Tongue (tissue), 1 donor: ENCODE measurements at regions not wholly inside any gene's neighbourhood (a gene's known extent, or its start where the extent isn't known, plus 50 kb on each side); places are given as distances from the start of the nearest gene placed in this dataset.

ENCODE experiments used
- DNase-seq: peaks from one replicate; pipeline ENCODE4 v3.0.0-alpha.2; 2015

DNA sequence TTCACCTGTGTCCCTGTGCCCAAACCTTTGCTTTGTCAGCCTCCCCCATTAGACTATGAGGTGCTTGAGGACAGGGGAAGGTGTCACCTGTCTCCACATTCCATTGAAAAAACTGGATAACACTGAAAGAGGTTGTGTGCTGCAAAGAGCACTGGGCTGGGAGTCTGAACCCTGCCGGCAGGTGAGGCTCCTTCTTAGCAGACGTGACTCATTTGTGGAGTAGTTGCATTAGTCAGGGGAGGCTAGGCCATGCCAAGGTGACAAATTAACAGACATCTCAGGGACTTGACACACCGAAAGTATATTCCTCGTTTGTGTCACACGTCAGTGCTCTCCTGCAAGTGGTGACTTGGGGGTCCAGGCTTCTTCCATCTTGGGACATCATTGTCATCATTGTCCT, 95.9 kb upstream of the STX18 start:
- DNase-seq, result no peak

DNA sequence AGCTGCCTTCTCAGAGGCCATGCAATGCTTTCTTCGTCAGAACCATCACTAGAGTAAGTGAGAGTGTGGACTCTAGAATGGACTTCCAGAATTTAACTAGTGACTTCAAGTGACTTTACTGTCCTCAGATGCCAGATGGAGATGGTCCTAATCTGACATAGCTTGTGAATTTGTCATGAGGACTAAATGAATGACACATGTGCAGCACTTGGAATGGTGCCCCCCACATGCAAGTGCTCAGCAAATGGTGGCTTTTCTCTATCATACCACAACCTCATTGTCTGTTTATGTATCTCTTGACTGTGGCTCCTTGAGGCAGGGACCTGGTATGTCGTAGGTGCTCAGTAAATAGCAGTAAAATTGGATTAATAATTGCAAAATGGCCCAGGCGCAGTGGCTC, 91.6 kb upstream of the STX18 start:
- DNase-seq, result no peak

DNA sequence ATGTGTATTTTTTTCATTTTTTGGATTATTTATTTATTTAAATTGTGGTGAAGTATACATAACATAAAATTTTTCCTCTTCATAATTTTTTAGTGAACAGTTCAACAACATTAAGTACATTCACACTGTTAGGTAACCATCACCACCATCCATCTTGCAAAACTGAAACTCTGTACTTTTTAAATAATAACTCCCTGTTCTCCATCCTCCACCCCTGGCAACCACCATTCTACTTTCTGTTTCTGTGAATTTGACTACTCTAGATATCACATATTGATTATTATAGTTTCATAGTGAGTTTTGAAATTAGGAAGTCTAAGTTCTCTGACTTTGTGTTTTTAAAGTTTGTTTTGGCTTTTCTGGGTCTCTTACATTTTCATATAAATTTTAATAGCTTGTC, 89.3 kb upstream of the STX18 start:
- DNase-seq, result no peak

DNA sequence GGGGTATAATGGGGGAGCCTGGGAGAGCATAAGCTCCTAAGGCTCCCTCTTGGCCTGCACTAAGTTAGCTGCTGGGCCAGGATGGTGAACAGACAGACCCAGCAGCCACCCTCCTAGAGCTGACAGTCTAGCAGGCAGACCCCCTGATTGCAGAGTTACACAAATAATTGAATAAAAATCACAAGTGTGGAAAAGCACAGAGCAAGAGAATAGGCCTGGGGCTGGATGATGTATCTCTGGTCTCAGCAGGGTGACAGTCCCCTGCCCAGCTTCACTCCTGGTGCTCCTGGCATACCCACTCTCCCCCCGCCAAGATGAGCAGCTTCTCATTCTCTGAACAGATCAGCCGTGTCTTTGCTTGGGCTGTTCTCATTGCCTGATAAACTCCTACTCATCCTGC, 86.1 kb upstream of the STX18 start:
- DNase-seq, result no peak

DNA sequence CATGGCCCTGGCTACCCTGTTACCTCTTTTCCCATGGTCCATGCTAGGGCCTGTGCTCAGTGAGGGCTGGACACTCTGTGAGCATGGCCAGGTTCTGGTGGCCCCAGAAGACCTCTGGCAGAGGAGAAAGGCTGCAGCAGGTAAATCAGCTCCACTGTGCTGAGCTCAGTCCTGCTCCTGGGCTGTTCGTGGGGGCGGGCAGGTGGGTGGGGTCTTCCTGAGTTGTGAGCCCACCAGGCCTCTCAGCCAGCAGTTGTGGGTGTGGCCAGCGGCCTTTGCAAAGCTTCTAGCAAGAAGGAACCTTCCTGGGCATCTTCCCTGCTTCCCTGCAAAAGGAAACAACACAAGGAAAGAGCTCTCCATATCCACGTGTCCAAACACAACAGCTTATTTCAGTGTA, 85.3 kb upstream of the STX18 start:
- no peak for DNase-seq

DNA sequence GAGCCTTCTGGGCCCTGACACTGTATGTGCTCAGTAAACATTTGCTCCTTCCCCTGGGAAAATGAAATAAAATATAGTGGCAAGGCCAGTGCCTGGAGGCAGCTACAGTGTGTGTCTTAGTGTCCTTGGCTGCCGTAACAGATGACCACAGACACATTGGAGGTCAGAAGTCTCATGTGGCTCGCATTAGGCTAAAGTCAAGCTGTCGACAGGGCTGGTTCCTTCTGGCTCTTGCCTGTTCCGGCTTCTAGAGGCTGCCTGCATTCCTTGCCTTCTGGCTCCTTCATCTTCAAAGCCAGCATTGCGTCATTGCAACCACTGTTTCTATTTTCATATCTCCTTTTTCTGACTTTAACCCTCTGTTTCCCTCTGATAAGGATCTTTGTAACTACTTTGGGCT, 83.6 kb upstream of the STX18 start:
- no peak for DNase-seq

DNA sequence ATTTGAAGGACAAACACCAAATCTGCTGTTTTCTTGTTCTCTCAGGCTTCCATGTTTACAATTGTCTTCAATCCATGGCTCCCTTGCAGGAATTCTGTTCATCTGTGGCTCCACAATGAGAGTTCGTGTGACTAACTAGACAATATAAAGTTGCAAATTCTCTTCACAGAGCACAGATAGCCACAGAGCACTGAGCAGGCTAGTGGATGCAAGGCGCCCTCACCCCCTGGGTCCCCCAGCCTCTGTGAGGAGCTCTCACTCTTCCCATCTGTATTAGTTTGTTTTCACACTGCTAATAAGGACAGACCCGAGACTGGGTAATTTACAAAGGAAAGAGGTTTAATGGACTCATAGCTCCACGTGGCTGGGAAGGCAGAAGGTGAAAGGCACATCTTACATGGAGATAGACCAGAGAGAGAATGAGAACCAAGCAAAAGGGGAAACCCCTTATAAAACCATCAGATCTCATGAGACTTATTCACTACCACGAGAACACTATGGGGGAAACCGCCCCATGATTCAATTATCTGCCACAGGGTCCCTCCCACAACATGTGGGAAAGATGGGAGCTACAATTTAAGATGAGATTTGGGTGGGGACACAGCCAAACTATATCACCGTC, 82.5 kb upstream of the STX18 start:
- DNase-seq, result no peak

DNA sequence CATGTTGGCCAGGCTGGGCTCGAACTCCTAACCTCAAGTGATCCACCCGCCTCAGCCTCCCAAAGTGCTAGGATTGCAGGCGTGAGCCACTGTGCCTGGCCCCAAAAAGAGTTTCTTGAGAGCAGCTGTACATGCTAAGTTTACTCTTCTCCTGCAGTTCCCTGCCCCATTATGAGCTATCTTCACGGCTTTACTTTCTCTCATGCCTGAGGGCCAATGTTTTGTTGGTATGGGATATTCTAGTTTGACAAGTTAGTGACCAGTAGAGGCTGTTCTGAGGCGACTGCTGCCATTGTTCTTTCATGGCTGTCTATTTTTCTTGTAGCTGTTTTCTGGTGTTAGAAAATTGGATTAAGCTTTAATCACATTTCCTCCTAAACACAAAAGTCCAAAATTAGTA, 78.0 kb upstream of the STX18 start:
- no peak for DNase-seq

DNA sequence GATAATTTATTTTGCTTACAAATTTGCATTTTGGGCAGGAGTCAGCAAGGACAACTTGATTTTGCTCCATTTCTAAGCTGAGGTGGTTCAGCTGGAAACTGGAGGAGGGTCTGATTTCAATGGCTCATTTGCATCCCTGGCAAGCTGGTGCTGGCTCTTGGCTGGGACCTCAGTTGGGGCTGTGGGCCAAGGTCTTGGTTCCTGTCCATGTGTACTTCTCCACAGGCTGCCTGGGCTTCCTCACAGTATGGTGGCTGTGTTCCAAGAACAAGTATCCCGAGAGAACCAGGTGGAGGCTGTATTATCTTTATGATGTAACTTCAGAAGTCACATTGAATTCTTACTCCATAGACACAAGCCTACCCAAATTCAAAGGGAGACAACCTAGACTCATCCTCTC, 77.0 kb upstream of the STX18 start:
- peak; percentile 64 for DNase-seq

DNA sequence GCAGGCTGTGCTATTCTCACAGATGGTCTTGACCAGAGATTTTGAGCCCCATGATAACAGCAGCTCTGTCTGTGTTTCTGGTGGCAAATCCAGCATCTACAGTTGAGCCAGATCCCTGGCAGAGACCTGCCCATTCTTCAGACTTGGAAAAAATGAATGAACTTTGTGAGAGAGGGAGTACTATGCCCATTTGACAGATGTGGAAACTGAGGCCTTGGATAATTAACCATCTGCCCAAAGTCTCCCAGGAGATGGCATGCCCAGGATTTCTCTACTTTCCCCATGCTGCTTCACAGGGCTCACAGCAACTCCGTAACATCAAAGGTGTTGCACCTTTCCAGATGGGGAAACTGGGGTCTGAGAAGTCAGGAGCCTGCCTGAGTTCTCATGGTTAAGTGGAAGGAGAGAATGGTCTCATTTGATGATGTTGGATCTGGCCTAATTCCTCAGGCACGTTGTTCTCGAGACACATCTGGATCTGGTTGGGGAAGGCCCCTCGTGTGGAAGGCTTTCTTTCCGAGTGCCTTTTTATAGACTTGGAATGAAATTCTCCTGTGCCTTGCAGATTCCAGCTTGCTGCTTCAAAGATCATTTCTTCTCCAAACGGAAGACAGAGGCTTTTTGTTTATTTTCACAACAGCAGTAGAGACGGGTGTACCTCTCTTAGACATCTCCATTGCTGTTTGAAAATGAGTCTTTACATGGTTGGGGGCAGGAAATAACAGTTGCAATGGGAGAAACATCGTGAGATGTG, 73.3 kb upstream of the STX18 start:
- DNase-seq, result peak; percentile 90

DNA sequence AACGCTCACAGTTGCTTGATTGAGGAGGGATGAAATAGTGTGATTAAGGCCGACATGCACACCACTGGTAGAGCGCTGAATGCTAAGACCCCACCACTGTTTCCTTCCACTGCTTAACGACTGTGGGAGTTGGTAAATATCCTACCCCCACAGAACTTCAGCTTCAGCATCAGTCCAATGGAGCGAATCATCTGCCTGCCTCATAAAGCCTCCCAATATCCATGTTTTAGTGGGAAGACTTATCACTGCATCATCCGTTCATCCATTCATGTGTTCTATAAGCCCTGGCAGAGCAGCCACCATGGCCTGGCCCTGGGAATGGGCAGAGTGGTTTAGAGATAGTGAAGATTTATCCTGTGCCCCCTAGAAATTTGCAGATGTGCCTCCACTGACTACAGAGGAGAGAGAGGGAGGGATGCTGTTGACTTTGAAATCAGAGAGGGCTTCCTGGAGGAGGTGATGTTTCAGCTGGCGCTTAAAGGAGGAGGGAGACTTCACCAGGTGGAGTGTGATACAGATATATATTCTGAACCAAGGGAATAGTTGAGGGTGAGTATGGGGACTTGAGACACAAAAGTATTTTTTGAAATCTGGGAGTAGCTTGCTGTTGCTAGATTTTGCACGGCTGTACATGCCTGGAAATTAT, 71.9 kb upstream of the STX18 start:
- no peak for DNase-seq

DNA sequence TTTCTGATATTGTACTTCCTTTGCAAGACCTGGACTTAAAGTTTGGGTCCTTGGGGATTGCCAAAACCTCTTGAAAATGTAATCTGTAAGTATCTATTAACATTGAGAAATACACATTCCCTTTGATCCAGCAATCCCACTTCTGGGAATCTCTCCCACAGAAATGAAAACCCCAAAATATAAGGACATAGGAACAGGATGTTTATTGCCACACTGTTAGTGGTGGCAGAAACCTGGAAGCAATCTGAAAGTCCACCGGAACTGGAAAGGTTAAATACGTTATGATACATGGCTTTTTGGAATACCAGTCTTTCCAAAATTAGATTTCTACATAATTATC, 71.2 kb upstream of the STX18 start:
- DNase-seq, result no peak

DNA sequence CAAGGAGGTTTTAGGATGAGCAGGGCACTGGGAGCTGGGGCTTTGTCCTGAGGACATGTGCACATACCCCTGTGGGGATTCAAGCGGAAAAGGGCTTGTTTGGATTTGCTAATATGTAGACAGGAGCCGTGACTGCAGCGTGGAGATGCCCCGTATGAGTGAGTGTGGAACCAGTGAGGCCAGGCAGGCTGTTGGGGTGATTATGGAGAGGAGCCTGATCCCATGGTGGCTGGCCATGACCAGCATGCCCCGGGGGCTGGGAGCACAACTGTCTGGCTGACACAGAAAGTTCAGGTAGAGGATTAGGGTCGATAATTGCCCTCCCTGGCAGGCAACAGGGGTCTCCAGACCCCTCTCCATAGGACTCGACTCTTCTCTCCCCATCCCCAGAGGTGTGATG, 68.8 kb upstream of the STX18 start:
- no peak for DNase-seq

DNA sequence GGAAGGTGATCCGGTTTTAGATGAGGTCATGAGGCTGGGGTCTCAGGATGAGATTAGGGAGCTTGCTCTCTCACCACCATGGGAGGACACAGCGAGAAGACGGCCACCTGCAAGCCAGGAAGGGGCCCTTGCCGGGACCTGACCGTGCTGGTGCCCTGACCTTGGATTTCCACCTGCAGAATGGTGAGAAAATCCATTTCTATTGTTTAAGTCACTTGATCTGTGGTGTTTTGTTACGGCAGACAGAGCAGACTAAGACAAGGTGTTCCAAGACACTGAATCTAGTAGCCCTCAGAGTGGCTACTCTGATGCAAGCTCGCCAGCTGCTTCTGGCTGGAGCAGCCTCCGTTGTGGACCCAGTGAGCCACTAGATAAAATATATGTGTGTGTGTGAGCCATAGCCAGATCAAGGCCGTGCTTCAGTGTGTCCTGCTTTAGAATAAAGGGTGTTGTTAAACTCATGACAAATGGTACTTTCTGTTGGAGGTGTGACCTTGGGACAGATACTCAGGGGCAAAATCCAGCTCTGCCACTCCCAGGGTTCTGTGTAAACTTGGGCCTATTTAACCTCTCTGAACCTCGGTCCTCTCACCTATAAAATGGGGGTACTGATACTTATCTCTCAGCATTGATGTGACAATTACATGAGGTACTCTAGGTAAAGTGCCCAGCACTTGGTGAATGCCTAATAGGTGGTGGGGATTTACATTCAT, 67.9 kb upstream of the STX18 start:
- DNase-seq, result no peak

DNA sequence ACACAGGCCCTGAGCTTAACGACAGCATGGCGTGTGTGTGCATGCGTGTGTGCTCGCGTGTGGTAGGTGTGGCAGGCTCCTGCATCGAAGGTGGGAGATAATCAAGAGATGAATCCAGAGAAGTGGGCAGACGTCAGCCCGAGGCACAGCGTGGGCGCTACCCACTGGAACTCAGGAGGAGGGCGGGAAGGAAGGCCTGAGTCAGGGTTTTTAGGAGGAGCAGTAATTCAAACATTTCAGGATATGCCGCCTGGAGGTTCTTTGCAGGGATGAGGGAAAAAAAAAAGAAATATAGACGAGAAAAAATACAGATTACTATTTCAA, 66.3 kb upstream of the STX18 start:
- DNase-seq, result no peak

DNA sequence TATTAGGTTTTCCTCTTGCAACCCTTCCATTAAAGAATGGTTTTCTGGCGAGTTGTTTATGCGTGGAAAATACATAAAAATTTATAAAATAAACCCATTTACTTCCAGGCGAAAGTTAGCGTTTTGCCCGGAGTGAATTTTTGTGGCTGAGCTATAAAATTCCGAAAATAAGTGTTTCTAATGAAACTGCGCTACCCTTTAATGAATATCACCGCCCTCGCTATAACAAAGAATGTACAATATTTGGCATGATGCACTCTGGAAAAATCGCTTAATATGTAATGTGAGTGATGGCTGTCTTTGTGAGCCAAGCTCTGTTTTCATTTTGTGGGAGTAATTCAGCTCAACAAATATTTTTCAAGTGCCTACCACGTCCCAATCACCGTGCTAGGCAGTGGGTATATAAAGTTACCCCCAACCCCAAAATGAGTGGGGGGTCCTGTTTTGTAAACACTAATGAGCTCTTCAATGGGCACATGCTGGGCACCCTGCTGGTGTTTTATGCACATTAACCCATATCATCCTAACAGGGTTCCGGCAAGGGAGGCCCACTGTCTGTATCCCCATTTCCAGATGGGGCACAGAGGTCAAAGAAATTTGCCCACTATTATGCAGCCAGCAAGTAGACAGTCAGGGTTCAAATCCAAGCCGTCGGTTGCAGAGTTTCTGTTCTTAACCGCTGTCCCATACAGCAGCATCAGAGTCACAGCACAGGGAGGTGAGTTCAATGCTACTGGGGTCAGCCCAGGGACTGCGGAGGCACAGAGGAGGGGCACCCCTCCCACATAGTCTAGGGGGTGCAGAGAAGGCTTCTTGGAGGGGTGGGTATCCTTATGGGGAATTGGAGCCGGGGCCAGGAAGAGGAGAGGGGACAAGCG, 65.7 kb upstream of the STX18 start:
- DNase-seq, result no peak

DNA sequence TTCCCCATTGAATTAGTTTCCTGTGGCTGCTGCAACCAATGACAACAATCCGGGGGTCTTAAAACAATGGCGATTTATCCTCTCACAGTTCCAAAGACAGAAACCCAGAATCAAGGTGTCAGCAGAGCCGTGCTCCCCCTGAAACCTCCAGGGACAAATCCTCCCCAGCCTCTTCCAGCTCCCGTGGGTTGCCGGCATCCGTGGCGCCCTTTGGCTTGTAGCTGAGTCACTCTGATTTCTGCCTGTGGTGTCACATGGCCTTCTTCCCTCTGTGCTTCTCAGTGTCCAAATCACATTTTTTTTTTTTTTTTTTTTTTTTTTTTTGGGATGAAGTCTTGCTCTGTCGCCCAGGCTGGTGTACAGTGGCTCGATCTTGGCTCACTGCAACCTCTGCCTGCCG, 64.5 kb upstream of the STX18 start:
- DNase-seq, result no peak

DNA sequence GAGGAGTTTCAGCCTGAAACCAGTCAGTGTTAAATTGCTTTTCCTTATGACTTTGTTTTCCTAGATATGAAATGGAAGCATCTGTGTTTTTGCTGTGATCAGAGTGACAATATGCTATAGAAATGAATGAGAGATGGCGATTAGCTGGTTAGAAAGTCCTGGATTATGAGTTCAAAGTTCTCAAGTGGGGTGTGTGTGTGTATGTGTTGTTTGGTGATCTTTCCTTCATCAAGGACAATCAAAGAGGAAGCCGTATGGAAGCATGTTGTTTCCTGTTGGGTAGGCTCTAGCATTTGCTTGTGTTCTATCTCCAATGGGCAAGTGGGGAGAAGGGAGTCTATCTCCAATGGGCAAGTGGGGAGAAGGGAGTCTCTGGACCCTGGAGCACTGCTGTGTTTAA, 64.0 kb upstream of the STX18 start:
- no peak for DNase-seq

DNA sequence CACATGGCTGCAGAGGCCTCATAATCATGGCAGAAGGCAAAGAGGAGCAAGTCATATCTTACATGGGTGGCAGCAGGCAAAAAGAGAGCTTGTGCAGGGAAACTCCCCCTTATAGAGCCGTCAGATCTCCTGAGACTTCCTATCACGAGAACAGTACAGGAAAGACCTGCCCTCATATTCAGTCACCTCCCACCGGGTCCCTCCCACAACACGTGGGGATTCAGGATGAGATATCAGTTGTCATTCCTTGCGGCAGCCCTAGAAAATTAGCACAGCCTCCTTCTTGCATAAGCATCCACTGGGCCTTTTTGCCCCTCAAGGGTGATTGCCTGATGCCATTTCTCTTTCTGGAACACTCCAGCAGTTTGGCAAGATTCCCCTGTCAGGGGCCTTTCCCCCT, 61.7 kb upstream of the STX18 start:
- no peak for DNase-seq

DNA sequence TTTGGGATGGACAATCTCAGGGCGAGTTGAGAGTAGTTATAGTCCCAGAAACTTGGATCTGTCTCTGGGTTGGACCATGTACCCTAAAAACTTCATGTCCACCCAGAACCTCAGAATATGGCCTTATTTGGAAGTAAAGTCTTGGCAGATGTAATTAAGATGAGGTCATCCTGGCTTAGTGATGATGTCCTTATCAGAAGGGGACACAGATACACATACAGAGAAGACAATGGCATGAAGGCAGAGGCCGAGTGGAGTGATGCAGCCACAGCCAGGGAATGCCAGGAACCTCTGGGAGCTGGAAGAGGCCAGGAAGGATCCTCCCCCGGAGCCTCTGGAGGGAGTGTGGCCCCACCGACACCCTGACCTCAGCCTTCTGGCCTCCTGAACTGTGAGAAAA, 61.2 kb upstream of the STX18 start:
- no peak for DNase-seq

DNA sequence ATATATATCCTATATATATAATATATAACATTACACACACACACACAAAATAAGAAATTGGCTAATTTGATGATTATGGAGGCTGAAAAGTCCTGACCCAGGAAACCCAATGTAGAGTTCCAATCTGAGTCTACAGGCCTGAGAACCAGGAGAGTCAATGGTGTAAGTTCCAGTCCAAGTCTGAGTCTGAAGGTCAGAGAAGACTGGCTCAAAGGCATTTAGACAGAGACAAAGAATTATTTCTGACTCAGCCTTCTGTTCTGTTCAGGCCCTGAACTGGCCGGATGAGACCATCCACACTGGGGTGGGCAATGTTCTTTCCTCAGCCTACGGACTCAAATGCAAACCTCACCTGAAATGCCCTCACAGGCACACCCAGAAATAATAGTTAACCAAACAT, 60.6 kb upstream of the STX18 start:
- no peak for DNase-seq

DNA sequence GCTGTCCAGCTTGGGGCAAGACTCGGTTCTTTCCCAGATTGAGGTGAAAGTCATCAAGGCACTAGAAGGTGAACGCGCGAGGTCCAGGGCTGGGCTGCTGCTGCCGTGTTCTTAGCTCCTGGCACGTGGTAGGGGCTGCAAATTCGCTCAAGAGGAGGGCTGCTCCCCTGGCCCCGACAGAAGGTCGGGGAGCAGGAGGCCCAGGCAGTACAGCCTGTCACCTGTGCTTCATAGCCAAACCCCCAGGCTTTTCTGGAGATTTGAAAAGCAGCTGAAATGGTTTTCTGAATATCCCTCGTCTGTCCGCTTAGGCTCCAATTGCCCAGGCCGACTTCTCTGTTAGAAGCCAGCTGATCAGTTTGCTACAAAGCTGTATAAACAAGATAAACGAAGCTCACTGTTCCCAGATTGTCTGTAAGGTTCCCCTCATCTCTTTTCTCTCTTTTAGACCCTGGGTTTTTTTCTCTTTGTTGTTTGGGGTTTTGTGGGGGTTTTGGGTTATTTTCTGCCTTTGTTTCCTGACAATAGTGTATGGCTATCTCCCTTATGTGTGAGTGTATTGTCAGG, 60.0 kb upstream of the STX18 start:
- DNase-seq, result no peak
